HG03175 (cell line): ENCODE measurements at regions not wholly inside any gene's neighbourhood (a gene's known extent, or its start where the extent isn't known, plus 50 kb on each side); places are given as distances from the start of the nearest gene placed in this dataset.
"Not testable (repeated sequence)": the region's sequence is repeated elsewhere in the genome, so short reads cannot be mapped to it uniquely, and the experiment has no call there.

ENCODE experiments used
- ATAC-seq: cut with Tn5 transposase; IDR thresholded peaks from one replicate; pipeline ENCODE4 v1.9.1; 2021; ENCODE audit warnings: mild to moderate bottlenecking, moderate library complexity; ENCODE audit not compliant: unreplicated experiment

DNA sequence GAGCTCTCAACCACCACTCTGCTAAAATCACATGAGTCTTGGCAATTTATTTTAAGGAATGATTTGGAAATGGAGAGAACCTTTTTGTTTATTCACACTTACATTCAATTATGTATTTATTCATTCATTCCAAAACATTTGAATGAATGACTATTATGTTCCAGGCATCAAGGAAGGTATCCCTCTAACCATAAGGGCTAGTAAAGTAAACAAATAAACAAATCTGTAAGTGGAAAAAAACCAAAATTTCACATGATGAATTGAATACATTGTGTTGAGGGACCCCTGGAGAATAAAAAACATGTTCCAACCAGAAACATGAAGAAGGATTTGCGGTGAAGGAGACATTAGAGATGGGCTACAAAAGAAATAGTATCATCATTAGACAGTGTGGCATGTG, 677.8 kb downstream of the TOX3 start:
- ATAC-seq: no peak

DNA sequence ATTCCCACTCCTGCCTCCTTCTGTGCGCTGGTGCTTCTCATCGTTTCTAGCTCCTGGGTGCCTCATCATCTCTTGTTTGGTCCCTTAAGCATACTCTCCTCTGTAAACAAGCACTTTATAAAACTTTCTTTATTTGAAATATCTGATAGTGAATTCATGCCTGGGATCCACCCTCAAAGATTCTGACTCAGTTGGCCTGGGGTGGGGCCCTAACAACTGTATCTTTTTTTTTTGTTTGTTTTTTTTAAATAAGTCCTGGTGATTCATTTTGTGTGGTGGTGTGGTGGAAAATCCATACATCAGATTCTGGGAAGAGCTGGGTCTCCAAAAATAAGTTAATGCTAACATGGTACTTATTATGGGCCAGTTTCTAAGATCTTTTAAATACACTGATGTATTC, 678.3 kb downstream of the TOX3 start:
- ATAC-seq: no peak

DNA sequence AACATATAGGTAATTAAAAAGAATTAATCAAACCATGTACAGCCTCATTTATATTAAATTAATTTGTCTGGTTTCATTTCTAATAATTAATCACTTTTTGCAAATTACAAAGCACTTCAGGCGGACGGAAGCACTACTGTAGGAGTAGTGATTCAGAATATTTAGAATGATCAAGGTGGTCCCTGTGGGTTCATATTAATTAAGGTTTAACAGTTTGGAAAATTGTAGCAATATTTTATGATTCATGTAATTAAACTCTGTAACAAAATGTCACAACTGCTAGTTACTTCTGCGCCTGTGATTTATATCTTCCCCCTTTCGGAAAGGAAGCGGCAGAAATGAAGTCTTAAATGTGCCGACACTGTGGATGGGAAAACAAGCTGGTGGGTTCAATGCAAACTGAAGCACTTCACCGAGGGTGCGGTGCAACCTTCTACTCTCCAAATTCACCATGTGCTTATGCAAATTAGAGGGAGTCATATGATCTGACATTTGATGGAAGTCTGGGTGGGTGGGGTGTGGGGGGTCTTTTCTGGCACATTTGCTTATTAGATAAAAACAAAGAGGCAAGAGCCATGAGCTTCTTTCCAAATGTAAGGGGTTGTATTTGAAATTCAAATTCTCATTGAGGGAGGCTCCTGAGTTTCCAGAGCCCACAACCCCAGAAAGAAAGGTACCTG, 679.4 kb downstream of the TOX3 start:
- ATAC-seq: no peak

DNA sequence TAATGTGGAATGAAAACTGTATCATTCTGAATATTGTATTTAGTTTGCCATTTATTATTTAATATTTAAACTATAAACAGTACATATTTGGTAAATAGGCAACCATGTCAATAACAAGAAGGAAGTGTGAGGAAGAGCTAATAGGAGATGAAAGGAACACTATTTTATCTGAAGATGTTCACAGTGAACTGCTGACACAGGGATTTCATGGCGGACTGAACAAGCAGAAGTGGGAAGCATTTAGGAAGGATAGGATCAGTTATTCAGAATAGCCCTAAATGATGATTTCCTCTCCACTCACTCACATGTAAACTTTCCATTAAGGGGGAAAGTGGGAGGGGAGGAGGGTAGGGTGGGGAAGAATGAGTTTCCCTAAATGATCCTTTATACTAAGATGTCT, 682.4 kb downstream of the TOX3 start:
- ATAC-seq: no peak

DNA sequence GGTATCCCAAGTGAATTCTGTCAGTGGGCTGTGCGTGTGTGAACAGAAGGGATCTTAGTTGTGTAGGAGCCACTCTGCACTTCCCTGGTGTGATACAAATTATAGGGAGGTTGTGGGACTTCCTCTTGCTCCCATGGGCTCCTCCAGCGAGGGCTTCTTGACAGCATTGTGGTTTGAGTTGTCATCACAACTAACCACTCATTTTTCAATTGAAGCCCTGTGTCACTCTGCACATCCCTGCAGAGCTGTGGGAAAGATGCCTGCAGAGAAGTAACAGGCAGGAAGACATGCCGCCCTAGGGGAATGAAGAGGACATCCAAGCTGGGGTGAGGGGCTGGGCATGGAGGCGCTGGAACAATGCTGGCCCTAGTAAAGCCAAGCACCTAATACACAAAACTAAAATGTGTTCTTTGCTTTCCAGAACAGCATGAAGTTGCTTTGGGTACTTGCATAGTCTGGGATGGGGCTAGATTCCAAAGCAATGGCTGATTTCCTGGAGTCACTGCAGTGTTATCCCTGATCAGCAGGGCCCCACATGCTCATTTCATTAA, 692.5 kb downstream of the TOX3 start:
- no peak for ATAC-seq

DNA sequence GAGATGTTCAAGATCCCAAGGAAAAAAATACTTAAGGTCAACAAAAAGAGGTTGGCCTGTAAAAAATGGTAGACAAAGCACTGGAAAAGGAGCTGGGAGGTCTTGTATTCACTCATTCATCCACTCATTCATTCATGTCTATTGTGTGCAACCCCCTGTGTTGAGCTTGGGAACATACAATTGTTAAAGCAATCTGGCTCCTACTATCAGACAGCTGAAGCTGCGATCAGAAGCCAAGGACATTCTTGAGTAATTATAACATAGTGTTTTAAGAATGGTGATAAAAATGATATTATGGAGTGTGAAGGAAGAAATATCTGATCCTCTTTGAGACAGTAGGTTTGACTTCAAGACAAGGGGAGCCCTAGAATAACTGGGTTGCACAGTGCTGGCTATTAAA, 693.4 kb downstream of the TOX3 start:
- no peak for ATAC-seq

DNA sequence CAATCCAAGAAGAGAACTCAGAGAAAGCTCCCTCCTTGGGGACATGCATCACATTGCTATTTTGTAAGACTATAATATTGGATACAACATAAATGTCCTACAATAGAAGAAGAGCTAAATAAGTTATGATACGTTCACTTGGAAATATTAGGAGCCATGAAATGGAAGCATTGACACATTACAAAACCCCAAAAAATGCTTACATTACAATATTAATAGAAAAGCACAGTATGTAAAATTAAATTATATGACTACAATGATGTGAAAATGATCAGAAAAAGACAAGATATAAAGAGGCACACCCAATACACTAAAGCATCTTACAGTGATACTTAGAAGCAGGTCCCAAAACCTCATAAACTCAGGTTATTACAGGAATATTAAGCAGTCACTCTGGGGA, 694.1 kb downstream of the TOX3 start:
- ATAC-seq: no peak

DNA sequence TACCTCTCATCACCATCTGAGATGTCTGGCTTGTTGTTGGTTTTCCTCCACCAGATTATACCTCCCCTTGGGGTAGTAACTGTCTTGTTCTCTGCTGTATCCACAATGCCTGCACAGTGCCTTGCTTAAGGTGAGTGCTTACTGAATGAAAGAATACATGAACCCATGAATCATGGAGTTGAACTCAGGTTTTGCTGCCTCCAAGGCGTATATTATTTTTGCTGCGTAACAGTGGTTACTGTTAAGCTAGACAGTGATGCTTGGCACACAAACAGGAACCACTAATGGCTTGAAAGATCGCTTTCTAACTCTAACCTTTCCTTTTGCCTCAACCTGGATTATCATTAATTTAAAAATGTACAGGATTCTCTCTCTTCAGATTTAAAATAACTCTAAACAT, 695.8 kb downstream of the TOX3 start:
- no peak for ATAC-seq

DNA sequence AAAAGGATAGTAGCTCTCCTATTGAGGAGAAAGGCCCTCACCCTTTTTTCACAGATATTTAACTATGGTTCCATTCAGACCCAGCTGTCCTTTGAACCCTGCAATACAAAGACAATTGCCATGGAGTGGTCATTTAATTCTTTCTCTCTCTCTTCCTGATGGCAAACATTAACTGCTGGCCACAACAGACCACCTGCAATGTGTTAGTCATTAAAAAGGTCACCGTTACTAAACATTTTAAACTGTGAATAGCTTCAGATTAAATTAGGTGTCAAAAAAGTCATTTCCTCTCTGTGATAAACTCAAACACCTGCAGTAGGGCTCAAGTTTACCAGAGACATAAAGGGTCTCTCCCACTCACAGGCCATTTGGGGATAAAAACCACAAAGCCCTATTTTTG, 697.2 kb downstream of the TOX3 start:
- no peak for ATAC-seq

DNA sequence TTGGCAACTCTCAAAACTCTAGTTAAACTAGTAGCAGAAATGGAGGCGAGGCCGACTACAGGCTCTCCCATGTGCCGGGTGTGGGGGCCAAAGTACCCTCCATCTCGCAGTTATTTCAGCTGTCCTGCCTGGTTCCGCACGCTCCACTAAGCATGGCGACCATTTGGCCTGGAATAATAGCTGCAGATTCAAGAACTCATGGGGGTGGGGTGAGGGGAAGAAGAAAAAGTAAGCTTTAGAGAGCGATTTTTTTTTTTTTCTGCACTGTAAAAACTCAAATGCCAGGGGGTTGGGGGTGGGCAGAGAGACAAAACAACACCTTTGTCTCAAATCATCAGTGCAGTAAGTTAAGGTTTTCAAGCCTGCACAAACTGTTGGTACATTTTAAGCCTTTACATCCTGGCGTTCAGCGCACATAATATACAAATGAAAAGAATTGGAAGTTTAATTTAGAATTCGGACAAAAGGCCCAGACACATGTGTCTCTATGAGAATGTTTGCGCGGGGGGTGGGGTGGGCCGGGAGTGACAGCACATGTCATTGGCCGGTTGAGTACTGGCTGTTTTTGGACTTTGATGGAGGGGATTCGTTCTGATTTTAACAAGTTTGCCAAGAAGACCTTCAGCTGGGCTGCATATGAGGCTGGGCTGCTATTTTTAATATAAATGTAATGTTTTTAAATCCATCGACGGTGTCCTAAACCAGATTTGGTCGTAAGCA, 694.7 kb upstream of the SALL1 start:
- ATAC-seq: no peak

DNA sequence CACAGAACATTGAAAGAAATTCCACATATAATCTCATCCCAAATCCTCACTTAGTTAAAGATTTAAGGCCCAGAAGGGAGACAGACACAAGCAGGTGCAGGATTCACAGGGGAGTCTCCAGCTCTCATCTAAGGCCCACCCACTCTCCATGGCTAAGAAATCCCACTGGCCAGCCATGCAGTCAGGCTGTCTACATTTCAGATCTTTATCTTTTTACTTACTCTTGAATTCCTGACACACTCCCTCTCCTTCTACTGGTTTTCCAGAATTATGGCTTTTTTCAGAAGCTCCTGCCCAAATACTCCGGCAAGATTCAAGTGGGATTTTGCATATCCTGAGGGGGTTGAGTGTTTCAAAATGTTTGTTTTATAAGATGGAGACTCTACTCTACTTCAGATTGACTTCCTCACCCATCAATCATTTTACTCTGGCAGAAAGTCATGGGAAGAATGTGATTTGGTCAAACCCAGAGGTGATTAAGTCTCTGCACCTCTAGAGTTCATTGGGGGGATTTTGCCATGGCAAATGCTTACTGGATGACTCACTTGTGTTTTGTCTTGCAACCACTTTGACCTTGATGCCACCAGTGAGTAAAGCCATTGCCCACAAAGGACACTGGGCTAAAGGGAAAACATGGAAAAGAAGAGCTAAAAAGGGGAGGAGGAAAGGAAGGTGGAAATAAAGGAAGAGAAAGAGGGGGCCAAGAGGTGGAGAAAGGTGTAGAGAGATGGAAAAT, 688.8 kb upstream of the SALL1 start:
- ATAC-seq: no peak

DNA sequence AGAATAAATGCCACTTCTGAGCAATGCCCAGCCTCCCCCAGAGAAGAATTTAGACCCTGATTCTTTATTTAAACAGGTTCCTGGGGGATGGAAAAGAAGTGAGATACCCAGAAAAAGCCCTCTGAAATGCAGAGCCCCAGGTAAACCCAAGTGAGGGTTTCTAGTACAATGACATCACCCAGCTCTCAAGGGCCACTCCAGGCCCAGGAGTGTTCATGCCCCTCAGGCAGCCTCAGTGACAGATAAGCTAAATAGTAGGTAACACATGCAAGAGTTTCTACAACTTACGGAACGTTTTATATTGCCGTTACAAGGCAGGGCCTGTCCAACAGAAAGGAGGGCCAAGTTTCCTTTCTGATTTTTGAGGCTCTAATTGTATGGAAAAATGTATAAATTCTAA, 683.7 kb upstream of the SALL1 start:
- ATAC-seq: no peak

DNA sequence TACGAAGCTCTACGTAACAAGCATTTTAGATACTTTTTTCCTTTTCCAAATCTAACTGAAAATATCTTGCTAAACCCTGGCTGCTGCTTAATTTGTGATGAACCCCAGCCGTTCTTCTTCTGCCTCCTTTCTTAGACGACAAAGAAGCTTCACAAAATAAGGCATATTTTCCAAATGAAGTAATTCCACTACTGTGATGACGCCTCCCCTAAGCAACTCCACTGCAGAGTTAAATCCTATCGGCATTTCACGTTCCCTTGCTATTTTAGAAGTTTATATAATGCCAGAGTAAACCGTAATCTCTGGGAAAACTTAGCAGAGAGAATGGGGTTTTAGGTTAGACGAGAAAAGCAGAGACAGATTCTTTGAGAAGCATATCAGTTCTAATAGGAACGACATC, 683.1 kb upstream of the SALL1 start:
- ATAC-seq: no peak

DNA sequence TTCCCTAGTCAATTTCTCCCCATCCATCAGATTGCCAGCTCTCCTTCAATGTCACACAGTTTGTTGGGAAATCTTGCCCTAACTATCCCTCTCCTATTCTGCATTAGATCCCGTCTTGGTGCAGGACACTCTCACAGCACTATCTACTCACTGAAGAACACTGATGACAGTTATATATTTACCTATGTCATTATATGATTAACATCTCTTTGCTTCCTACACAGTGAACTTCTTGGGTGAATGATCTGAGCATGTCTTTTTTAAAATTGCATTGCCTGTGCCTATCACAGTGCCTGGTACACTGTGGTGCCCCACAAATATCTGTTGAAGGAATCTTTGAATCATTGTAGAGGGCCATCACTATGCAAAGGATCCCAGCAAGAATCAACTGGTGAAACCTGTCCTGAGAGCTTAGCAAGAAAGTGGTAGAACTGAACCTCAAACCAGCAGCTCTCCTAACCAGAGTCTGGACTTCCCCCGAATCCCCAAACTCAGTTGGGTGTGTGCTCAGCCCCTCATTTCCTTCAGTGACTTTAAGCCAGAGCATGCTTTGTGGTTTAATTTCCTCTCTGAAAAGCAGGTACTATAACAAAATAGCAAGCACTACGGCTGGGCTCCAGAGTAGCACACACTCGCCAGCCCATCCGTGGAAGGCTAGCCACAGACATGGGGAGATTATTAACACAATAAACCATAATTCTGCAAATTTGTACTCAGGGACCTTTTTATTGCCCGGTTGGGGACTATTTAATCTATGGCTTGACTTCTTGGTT, 680.7 kb upstream of the SALL1 start:
- ATAC-seq: no peak

DNA sequence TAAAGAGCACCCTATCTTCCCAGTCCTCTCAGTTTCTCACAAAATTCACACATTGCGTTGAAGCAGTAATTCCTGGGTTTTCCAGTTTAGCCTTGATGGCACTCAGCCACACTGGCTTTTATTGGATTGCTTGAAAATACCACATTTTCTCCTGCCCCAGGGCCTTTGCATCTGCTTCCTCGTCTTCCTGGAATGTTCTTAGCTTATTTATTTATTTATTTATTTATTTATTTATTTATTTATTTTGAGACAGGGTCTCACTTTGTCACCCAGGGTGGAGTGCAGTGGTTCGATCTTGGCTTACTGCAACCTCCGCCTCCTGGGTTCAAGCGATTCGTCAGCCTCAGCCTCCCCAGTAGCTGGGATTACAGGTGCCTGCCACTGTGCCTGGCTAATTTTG, 680.0 kb upstream of the SALL1 start:
- not testable (repeated sequence) for ATAC-seq

DNA sequence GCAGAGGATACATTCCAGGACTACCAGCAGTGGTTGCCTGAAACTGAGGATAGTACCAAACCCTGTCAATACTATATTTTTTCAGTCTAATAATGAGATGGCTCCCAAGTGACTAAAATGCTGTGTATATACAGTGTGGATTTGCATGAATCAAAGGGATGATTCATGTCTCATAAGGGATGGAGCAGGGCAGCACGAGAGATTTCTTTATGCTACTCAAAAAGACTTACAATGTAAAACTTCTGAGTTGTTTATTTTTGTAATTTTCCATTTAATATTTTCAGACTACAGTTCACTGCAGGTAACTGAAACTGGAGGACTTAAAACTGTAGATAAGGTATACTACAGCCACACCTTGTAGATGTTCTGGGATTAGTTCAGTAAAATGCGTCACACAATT, 674.7 kb upstream of the SALL1 start:
- no peak for ATAC-seq

DNA sequence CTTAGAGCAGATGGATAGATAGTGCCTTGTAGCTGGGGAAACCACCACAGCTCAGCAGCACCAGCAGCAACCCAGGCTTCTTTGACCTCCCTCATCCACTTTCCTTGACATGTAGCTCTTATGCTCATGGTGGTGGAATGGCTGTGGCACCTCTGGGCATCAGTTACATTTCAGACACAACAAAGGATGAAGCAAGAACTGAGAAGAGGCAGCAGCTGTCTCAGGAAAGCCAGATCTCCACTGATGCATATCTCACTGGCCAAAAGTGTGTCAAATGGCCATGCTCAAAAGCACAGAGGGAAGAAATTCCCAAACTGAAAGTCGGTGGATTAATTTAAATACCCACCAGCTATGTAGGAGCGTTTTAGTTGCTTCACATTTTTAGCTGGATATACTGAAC, 671.4 kb upstream of the SALL1 start:
- no peak for ATAC-seq

DNA sequence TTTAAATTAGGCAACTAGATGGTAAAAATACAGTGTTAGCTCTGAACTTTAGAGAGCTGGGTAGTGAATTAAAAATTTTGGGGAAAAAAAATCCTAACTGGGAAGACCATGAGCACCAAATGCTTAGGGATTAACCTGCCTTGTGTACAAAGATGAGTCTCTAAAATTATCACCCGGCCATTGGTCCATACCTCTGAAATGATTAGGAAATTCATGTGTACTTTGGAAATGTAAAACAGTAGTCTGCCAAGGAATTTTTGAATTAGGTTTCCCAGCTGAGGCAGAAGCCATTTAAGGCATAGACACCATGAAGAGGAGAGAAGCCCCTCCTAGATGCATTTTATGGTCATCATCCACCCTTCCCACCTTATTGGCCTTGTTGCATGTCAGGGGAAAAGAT, 670.5 kb upstream of the SALL1 start:
- ATAC-seq: no peak

DNA sequence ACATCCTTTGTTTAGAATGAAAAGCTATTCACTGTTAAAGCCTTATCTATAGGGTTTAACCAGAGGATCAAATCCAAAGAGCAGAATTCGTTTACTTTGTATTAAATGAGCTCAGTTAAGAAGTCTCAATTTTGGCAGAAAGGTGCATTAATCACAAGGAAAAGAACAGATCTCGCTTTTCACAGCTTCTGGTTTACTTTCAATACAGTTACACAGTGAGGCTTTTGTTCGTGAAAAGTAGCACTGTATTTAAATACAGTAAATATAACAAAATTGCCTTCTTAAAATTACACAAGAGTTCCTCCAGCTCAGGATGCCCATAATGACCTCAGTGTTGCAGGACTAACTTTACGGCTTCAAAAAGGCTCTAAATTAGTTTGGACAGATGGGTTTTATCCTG, 669.1 kb upstream of the SALL1 start:
- no peak for ATAC-seq

DNA sequence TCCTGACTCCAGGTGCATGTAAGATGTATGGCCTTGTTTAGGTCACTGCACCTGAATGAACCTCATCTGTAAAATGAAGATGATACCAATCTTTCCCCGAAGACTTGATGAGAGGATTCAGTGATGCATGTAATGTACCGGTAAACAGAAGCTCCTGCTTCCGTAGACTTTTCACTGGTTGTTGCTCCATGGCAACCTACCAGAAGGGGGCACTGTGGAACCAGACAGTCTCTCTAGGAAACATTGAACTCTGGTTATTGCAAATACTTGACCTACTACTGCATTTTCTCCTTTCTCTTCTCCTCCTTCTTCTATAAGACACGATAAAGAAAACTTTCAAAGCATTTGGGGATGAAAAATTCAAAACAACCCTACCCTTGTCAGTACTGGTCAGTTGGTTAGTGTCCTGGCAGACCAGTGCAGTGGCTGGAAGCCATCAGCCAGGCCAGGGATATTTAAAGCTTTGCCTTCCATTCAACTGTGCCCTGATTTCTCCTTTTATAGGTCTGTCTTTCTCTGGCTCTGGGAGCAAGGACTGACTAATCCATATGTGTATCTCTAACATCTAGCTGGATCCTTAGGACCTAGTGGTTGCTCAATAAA, 667.4 kb upstream of the SALL1 start:
- ATAC-seq: no peak

DNA sequence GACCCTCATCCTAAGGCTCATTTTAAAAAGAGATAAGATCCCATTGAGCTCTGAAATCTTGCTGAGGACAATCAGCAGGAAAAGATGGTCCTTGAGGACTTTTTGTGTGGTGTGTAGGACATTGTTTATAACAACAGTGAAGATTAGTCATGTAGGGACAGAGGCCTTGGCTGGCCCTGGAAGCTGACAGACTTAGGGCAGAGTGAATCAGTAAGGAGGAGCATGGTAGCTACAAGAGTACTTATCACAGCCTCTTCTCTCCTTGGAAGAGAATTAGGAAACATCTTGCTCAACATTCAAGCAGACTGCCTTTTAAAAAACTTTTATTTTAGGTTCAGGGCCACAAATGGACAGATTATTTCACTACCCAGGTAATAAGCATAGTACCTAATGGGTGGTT, 665.9 kb upstream of the SALL1 start:
- ATAC-seq: no peak
